ENCODE measurements at regions not wholly inside any gene's neighbourhood (a gene's known extent, or its start where the extent isn't known, plus 50 kb on each side); places are given as distances from the start of the nearest gene placed in this dataset.
"Not testable (repeated sequence)": the region's sequence is repeated elsewhere in the genome, so short reads cannot be mapped to it uniquely, and the experiment has no call there.

DNA sequence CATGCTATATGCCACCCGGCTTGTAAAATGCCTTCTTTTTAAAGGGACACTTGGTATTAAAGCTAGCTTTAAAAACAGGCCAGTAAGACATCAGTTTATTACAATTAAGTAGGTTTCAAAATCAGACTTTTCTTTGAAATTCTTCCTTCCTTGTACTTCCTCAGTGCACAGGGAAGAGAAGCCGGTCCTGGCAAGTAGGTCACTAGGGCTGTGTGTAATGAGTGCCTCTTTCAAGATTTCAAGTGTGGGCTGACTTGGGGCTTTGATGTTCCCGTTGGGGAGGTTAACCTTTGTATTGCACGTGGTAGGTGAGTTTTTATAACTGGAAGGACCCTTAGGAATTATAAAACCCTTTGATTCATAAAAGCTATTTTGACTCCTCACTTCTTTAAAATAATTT lies 566.4 kb upstream of the ID2 start:
- no peak for DNase-seq

GRCh38 chr2:8115966-8116365 lies 565.9 kb upstream of the ID2 start:
- no peak for DNase-seq

DNA sequence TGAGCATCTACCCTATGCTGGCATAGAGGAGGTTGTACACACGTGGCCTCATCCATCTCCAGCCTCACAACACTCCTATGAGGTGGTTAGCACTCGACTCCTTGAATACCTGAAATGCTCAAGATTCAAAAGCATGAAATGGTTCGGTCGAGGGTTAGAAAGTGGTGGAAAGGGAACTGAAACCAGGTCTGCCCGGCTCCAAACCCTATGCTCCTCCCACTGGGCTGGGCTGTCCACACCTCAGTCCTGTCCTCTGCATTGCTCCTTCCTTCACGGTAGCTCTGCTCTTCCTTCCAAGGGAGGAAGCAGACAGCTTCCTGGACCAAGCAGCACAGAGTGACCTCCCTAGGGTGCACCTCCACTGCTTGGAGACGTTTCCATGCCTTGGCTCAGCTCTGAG lies 565.2 kb upstream of the ID2 start:
- DNase-seq: no peak

- no peak for DNase-seq
Measured at GRCh38 chr2:8118940-8119781, 562.7 kb upstream of the ID2 start.

DNA sequence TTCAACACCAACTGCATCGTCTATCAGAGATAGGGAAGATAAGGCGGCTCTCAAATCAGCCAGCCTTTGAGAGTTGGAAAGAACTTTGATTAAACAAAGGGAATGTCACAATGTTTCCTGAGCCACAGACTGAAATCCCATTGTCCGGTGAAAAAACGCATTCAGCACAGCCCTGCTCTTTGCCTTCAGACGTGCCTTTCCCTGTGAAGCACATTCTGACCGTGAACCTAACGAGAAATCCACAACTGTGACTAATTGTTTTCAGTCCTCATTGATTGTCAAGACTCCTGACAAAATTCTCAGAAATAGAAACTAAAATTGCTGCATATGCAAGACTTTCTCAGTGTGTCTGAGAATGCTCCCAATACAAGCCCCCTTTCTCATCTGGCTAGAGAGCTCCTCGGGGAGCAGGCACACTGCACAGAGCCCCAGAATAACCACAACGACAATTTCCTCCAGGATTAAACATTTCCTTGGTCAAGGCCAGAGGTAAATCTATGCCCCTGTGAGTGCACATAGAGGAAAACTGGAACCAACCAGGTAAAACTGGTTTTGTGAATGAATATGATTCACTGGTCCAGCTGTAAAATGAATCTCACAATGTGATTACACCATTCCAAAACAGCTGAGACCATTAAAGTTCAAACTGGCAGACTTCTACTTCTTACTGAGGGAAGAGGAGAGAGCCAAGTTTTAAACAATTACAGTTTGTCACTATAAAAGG lies 561.9 kb upstream of the ID2 start:
- no peak for DNase-seq

GRCh38 chr2:8120506-8120860 lies 561.4 kb upstream of the ID2 start:
- DNase-seq: no peak

DNA sequence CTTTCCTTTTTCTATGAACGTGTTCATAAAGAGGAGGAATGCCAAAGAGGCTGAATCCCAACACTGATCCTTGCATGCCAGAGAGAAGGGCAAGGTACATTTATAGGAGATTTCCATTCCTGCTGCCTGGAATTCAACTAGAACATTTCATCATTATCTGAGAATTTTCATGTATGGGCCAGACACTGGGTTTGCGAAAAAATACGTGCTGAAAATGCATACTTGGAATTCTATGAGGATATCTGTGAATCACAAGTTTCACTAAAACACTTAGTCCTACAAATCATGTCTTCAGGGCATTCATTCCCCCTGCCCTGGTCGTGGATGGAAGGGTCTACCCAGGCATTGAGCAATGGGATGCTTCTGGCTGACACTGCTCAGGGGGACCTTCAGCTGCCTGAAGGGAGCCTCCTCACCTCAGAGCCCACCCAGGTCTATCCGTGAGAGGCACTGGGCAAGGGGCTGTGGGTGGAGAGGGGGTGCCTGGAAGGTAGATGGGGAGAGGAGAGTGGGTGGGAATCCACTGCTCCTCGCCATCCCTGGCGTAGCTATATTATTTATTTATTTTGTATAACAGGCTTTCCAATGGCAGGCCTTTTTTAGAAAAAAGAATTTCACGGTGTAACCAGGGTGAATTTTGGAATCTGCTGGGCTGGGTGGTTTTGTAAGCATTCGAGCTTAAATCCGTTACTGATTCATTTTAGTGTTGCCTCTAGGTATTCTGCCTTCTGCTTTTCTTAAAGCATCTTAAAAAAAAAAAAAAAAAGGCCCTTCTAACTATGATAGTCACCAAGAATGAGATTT lies 560.6 kb upstream of the ID2 start:
- DNase-seq: no peak

DNA sequence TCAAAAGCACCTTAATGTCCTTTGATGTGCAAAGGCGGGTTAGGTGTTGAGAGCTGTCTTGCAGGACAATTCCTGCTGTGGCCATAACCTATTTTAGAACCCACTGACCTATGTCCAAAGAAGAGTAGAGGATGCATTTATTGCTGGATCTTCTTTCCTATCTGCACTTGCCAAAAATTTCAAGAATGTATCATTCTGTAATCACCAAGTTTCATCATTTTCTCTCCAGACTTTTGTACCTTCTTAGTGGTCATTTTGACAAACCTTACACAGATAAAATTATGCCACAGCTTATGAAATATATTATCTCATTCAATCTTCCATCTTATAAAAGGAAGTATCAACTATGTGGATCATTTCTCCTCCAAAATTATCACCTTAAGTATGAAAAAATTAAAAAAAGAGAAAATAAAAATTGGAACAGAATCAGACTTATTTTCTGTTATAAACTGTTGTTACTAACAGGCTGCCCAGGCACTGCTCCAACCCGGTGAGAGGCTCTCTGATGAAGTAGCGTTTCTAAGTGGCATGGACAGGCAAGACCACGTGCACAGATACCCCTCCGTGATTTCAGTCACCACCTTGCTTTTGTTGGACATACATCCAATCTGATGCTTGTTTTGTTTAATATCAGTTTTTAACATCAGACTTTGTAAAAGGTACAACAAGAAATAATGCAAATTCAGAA lies 559.9 kb upstream of the ID2 start:
- no peak for DNase-seq

- no peak for DNase-seq
Measured at GRCh38 chr2:8122520-8122919, 559.3 kb upstream of the ID2 start.

DNA sequence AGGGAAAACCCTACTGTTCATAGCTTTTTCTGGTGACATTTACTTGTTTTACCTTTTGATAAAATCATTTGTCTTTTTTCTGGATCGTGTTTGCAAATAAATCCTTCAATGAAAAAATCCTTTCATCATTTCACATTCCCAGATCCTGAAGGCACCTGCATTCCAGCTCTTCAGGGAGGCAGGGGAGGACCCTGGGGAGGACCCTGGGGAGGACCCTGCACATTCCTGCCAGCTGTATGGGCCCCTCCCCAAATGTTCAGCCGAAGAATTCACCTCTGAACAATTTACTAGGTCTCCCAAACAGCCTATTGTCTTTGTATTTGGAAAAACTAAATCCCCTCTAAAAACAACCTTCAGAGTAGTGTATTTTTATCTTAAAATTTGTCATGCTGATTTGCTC lies 558.4 kb upstream of the ID2 start:
- DNase-seq: no peak

DNA sequence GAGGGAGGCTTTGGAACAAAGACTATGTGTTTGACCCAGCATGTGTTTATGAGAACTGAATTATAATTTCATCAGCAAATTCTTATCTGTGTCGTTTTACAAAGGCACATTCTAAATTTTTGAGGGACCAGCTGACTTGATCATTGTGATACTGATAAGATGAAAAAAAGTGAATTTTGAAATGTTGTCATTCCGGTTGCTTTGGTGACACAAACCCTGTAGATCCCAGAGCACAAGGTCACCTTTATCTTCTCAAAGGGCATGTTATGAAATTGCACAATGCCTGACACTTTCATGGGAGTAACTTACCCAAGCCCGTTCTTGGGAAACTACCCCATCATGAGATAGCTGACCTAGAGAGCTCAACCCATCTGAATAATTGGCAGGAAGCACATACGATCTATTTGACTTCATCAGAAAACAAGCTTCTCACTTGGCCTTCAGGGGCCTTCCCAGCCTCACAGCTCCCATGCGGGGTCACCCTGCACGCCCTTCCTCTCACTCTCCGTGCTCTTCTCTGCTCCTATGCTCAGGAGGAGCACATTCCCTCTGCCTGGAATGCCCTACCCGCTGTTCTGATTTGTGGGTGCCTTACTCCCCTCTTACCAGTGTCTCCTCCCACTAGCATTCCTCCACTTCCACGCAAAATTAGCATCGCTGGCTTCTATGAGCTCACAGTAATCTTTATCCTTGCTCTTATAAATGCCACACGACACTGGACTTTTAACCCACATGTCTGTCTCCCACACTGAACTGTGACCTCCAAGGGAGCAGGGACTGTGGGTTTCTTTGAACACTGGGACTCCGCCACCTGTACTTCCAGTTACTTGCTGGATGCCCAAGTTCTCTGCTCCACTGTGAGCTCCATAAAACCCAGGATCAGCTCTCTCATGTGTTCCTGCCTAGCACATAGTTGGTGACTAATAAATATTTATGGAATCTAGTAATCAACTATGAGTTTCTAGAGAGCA lies 555.8 kb upstream of the ID2 start:
- DNase-seq: no peak

- no peak for DNase-seq
Measured at GRCh38 chr2:8126783-8127182, 555.1 kb upstream of the ID2 start.

DNA sequence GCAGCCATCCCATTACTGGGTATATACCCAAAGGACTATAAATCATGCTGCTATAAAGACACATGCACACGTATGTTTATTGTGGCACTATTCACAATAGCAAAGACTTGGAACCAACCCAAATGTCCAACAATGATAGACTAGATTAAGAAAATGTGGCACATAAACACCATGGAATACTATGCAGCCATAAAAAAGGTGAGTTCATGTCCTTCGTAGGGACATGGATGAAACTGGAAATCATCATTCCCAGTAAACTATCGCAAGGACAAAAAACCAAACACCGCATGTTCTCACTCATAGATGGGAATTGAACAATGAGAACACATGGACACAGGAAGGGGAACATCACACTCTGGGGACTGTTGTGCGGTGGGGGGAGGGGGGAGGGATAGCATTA lies 550.4 kb upstream of the ID2 start:
- DNase-seq: not testable (repeated sequence)

DNA sequence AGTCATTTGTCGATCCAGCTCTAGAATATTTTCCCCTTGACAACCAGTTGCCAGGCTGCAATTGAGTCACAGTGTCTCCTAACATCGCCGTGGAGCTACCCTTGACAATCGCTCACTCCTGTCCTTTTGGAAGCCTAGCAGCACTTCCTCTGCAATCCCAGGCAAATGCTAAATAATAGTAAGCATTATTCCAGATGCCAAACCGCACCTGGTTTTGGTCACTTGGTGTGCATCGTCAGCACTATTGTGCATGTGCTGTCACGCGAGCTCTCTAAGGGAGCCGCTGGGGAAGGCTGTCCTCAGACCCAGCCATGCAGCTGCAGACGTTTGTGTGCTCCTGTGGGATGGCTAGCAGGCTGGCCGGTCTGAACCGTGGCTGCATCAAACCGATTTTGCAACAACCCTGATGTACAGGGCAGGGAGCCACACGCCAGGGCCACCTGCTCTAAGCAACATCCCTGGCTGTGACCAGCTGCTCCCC lies 549.5 kb upstream of the ID2 start:
- DNase-seq: no peak

DNA sequence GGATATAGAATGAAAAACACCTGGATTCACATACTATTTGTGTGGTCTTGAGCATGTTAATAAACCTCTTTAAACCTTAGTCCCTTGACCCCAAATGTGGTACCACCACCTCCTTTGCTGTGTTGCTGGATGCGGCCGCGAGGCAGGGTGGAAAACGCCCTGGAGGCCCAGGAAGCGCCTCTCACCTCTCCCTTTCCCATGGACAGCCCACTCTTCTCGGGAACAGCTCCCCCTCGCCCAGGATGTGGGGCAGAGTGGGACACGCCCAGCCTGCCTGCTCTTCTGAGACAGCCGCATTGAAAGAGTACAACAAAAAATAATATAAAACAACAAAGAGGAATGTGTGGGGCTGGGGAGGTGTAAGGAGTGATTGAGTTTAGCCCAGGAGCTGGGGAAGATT lies 549.0 kb upstream of the ID2 start:
- no peak for DNase-seq

- DNase-seq: no peak
Measured at GRCh38 chr2:8133363-8133762, 548.5 kb upstream of the ID2 start.

GRCh38 chr2:8133913-8134472 lies 547.9 kb upstream of the ID2 start:
- no peak for DNase-seq

DNA sequence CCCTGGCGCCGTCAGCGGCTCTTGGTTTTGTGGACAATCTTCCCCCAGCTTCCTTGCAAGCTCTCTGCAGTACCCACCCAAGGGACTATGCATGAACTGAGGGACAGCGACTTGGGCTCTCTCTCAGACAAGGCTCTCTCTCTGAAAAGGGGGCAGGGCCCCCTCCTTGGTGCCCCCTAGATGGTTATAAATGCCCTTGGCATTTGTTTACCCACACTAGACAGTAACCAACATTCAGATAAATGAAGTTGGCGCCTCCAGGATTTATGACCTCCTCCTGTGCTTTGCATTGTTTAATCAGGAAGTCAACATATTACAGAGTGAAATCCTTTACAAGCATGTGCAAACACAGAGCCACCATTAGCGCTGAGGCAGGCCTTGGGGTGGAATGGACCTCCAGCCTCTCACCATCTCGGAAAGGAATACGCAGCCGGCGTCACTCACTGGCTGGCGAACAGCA lies 547.4 kb upstream of the ID2 start:
- DNase-seq: no peak

GRCh38 chr2:8134985-8135682 lies 546.7 kb upstream of the ID2 start:
- no peak for DNase-seq

- no peak for DNase-seq
Measured at GRCh38 chr2:8137801-8138200, 544.1 kb upstream of the ID2 start.

DNA sequence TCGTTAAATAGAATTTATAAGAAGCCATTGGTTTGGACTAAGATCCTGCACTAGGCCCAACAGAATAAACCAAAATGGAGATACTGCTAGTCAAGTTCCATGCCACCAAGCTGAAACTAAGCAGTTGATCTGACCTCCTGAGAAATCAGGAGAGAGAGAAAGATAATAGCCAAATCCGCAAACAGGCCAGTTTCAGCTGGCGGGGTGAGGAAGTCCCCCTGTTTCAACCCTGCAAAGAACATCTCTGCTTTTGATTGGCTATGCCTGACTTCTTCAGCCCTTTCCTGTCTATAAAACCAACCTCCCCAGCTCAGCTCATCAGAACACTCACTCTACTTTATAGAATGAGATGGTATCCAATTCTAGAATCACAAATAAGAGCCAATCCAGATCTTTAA lies 543.3 kb upstream of the ID2 start:
- no peak for DNase-seq

Data from activated CD4-positive, alpha-beta T cell treated with anti-CD3 and anti-CD28 coated beads, Interleukin-2, amount 50 U/mL, for 1 hour (primary cell).